ENCODE measurements at regions not wholly inside any gene's neighbourhood (a gene's known extent, or its start where the extent isn't known, plus 50 kb on each side); places are given as distances from the start of the nearest gene placed in this dataset.
"Not testable (repeated sequence)": the region's sequence is repeated elsewhere in the genome, so short reads cannot be mapped to it uniquely, and the experiment has no call there.

- in situ Hi-C loops (cut with HindIII; ENCODE audit: low sequenced_read_pairs), result no loop called here
- TF ChIP-seq CTCF (IDR thresholded peaks at IDR 0.05; ENCODE audit: low read depth, low read length), result no peak
- H3K4me3 ChIP-seq (ENCODE audit: low read depth, low read length), result no peak overlapping the region
These were observed 2326.6 kb upstream of the RAG2 start for GRCh38 chr11:38924644-38925043.

GRCh38 chr11:38900211-38900610 is 2302.2 kb upstream of the RAG2 start:
- TF ChIP-seq CTCF (IDR thresholded peaks at IDR 0.05; ENCODE audit: low read depth, low read length), result no peak
- no peak overlapping the region for H3K4me3 ChIP-seq (ENCODE audit: low read depth, low read length)
- DNase-seq (ENCODE audit: low read depth, low spot score), result no peak
- in situ Hi-C loops (cut with HindIII; ENCODE audit: low sequenced_read_pairs), result no loop called here

More at GRCh38 chr11:38924644-38925043, 2326.6 kb upstream of the RAG2 start:
- DNase-seq (ENCODE audit: low read depth, low spot score), result no peak

GRCh38 chr11:38894201-38894600 is 2296.2 kb upstream of the RAG2 start:
- DNase-seq (ENCODE audit: low read depth, low spot score); H3K4me3 ChIP-seq (ENCODE audit: low read depth, low read length); in situ Hi-C loops (cut with HindIII; ENCODE audit: low sequenced_read_pairs): not testable (repeated sequence)

- TF ChIP-seq CTCF (IDR thresholded peaks at IDR 0.05; ENCODE audit: low read depth, low read length), result no peak
- DNase-seq (ENCODE audit: low read depth, low spot score), result no peak
- no peak overlapping the region for H3K4me3 ChIP-seq (ENCODE audit: low read depth, low read length)
- in situ Hi-C loops (cut with HindIII; ENCODE audit: low sequenced_read_pairs), result no loop called here
These were observed 2286.3 kb upstream of the RAG2 start for GRCh38 chr11:38884145-38884865.

GRCh38 chr11:38867338-38867737 is 2269.3 kb upstream of the RAG2 start:
- no peak for DNase-seq (ENCODE audit: low read depth, low spot score)
- TF ChIP-seq CTCF (IDR thresholded peaks at IDR 0.05; ENCODE audit: low read depth, low read length), result no peak
- no peak overlapping the region for H3K4me3 ChIP-seq (ENCODE audit: low read depth, low read length)
- in situ Hi-C loops (cut with HindIII; ENCODE audit: low sequenced_read_pairs), result no loop called here

GRCh38 chr11:38865922-38866321 is 2267.9 kb upstream of the RAG2 start:
- no peak for DNase-seq (ENCODE audit: low read depth, low spot score)
- H3K4me3 ChIP-seq (ENCODE audit: low read depth, low read length), result no peak overlapping the region
- no peak for TF ChIP-seq CTCF (IDR thresholded peaks at IDR 0.05; ENCODE audit: low read depth, low read length)
- in situ Hi-C loops (cut with HindIII; ENCODE audit: low sequenced_read_pairs), result no loop called here

GRCh38 chr11:38842991-38843390 is 2245.0 kb upstream of the RAG2 start:
- no peak for DNase-seq (ENCODE audit: low read depth, low spot score)
- no peak for TF ChIP-seq CTCF (IDR thresholded peaks at IDR 0.05; ENCODE audit: low read depth, low read length)
- H3K4me3 ChIP-seq (ENCODE audit: low read depth, low read length), result no peak overlapping the region
- in situ Hi-C loops (cut with HindIII; ENCODE audit: low sequenced_read_pairs), result no loop called here
